DMS153 (cell line): ENCODE measurements at regions not wholly inside any gene's neighbourhood (a gene's known extent, or its start where the extent isn't known, plus 50 kb on each side); places are given as distances from the start of the nearest gene placed in this dataset.
"Not testable (repeated sequence)": the region's sequence is repeated elsewhere in the genome, so short reads cannot be mapped to it uniquely, and the experiment has no call there.

ENCODE experiments used
- DNase-seq: peaks from one replicate; lab custom pipeline; 2025; lab: John Stamatoyannopoulos, UW

DNA sequence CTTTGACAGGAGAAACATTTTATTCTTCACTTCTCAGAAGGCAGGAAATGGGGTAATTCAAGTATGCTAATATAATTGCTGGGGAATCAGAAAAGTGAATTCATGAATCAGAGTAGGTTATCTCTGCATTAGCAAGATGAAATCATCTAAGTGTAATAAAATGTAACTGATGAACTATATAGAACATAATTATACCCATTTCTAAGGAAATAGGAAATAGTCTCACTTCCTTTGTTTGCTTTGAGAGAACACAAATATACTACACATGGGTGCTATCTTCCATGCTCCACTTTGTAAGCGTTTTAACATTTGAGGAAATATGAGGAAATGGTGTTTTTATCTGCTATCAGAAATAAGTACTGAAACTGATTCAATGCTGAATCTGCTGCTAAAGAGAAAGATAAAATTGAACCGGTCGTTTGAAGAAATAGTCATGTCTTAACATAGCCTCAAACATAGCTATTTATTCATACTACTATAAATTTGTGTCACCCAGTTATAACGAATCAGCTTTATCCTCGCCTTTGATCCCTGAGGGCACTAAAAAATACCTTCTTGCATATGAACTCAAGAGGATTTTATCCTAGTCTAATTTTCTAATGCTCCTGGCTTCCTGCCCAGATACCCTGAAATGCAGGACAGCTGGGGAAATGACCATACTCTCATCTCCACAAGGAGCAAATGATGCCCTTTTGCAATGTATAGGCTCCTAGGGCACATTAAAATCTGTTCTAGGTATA is 696.0 kb downstream of the C12orf50 start:
- no peak for DNase-seq

DNA sequence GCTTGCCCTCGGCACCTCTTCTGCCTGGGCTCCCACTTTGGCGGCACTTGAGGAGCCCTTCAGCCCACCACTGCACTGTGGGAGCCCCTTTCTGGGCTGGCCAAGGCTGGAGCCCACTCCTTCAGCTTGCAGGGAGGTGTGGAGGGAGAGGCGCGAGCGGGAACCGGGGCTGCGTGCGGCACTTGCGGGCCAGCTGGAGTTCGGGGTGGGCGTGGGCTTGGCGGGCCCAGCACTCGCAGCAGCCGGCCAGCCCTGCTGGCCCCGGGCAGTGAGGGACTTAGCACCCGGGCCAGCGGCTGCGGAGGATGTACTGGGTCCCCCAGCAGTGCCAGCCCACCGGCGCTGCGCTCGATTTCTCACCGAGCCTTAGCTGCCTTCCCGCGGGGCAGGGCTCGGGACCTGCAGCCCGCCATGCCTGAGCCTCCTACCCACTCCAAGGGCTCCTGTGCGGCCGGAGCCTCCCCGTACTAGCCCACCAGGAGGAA is 699.1 kb downstream of the C12orf50 start:
- not testable (repeated sequence) for DNase-seq

DNA sequence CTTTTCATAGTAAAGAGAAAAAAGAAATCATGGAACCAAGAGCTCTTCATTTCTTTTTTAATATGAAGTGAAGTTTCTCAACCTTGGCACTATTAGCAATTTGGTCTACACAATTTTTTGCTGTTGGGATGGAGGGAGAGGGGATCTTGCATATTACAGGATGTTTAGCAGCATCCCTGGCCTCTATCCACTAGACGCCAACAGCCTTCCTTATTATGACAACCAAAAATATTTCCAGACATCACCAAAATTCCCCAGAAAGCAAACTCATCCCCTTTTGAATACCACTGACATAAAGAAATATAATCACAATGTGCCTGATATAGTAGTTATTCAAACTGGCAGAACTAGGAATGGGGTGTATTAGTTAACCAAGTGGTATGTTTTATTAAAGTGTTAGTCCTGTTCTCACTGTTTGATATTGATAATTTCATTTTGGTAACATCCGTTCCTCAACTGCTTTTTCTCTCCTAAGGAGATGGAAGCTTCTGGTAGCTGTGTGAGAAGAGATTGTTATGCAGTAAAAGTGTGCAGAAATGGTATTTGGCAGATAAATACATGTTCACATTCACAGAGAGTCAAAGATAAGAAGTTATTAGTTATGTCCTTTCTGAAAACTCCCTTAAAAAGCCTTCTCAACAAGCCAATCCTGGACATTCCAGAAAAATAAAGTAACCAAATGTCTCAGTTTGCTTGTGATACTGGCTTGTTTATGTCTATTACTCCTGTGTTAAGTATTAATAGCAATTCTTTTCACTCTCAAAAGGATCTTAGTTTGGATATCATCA is 699.9 kb downstream of the C12orf50 start:
- DNase-seq: no peak

DNA sequence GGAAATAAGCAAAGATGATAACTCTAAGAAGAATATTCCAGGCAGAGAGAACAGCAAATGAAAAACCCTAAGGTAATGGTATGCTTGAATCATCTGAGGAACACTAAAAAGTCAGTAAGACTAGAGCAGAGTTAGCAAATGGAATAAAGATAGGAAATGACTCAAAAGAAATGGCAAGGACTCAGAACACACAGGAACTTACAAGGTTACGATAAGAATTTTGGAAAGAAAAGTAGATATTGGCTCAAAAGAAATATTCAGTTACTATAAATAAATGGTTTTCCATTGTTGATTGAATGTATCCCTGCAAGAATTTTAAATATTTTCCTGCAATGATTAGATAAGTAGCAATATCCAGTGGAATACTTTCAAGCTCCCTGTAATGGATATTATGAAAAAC is 705.8 kb downstream of the C12orf50 start:
- no peak for DNase-seq

DNA sequence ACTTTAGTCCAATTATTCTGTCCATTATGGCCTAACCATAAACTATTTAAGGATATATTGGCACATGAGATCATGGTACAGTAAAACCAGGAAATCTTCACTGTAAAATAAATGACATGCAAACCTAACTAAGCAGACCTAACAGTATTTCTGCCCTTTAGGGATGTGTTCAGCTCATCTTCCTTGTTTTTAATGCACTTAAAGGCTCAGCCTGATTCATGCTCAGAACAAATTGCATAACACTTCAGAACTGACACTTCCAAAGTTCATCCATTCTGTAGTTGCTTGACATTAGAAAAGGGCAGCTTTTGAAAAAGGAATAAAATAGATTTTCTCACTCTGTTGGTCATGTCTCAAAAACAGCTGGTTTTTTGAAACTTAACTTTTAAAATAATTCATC is 708.5 kb downstream of the C12orf50 start:
- no peak for DNase-seq

DNA sequence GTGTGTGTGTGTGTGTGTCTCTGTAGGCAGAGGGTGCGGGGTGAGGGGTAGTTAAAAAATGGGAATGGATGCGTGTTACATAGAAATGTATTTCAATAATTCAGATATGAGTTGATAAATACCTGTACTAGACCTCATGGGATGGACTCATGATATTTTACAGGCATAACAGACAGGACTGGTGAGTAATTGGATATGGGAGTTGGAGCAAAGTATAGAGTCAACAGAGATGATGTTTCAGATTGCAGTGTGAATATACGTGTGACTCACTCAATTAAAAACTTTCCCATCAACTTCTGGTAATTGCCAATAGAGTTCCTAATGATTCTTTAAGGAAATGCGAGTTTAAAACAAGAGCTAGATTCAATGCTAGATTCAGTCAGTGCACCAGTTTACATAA is 711.9 kb downstream of the C12orf50 start:
- no peak for DNase-seq

DNA sequence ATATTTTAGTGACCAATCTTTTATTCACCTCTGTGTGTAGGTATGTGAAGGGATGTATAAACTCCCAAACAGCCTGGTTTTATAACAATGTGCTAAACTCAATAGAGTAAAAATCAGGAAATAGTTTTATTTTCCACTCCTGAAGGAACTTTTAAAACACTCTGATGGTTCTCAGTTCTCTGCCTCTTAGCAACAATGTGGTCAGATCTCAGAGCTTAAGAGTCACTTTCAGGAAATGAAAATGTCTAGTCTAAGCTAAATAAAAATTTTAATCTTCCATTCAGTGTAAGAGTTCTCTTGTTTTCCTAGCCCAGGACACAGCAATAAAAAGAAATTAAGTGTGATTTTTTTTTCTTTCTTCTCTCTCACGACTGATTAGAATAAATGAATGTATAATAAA is 718.0 kb downstream of the C12orf50 start:
- no peak for DNase-seq

GRCh38 chr12:87310126-87310525 is 719.1 kb downstream of the C12orf50 start:
- DNase-seq: no peak

DNA sequence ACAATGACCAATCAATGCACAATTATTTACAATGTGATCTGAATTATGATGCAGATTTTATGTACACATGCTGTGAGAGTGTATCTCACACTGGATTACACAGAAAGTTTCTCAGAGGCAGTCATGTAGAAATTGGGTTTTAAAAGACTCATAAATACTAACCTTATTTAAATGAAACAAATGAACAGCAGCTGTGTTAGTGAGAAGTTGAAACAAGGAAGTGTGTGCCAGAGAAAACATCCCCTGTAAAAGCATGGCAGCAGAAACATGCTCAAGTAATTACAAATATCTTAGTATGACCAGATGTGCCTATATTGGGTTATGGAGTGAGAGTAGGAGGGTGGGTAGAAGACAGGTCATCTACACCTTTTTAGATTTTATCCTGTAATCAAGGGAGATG is 723.7 kb downstream of the C12orf50 start:
- DNase-seq: no peak

DNA sequence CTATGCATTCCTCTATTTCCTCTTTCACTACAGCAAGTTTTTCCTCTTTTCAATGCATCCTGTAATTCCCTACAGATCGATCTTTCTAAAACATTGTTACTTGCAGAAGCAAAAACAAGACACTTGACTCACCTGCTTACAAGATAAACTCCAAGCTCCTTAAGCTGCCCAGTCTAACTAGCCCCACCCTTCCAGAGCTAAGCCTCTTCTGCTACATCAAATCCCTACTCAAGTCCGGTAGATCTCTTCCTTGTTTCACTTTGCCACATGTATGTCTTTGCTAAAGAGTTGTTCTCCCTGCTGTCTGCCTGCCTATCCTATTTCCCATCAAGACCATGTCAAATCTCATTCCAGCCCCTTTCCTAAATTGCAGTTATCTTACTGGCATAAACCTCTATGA is 724.8 kb downstream of the C12orf50 start:
- DNase-seq: no peak

GRCh38 chr12:87303396-87304012 is 725.7 kb downstream of the C12orf50 start:
- DNase-seq: no peak

DNA sequence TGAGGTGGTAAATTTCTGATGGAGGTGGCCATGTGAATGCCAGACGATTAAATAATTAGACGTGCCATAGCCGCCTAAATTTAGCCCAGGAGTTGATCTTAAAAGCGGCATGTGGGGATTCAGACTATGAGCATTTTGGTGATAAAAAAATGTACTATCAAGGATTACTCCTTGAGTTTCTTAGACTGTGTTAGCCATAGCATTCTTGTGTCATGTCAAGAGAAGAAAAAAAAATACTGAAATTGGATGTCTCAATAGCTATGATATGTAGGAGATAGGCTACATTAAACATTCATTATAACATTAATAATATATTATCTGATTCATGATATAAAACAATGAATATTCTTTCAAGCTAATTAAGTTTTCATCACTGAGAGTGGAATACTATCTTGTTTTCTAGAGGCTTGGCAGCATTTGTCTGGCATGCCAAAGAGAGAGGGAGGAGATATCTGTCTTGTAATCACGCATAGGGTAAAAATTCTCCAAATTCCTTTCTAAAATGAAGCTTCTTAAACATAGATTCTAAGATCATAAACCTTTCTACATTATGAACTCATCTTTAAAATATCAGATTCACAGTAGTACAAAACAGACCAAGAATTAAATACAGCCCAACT is 727.0 kb downstream of the C12orf50 start:
- DNase-seq: no peak

GRCh38 chr12:87290505-87290904 is 738.7 kb downstream of the C12orf50 start:
- no peak for DNase-seq

GRCh38 chr12:87283886-87284285 is 745.3 kb downstream of the C12orf50 start:
- DNase-seq: no peak

GRCh38 chr12:87283111-87283510 is 746.1 kb downstream of the C12orf50 start:
- DNase-seq: no peak

- DNase-seq: no peak
Observed at GRCh38 chr12:87280893-87281292, 748.3 kb downstream of the C12orf50 start.

DNA sequence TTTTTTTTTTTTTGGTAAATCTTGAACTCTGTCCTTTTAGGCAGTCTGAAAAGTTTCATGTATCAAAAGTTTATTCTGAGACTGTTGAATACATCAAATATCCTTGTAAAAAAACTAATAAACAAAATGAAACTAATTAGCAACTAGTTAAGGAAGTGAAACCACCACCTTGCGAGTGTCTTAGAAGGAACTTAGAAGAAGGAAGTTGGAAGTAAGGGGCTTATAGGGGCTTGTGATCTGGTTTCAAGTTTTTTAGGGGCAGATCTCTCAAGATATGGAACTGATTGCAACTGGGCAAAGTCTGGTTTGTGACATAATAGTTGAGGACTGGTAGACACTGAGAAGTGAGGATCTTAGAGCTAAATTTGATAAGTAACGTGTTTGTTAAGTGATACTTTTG is 748.8 kb downstream of the C12orf50 start:
- DNase-seq: no peak

- no peak for DNase-seq
Observed at GRCh38 chr12:87274594-87275245, 754.5 kb downstream of the C12orf50 start.

DNA sequence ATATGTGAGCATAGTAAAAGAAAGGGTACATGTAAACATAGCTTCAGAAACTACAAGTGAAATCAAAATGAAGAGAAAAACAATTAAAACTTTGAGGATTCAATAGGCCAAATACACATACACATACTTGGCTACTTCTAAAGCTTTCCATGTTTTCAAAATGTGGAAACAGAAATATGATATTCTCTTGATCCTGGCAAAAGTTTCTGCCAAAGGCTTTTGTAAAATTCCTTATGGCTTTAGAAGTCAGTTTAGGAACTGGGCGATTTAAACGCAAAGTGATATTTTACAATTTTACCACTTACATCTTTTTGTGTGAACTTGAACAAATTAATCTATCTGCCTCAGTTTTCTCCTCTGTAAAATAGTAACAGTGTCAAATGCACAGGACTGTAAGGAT is 756.4 kb downstream of the C12orf50 start:
- no peak for DNase-seq

DNA sequence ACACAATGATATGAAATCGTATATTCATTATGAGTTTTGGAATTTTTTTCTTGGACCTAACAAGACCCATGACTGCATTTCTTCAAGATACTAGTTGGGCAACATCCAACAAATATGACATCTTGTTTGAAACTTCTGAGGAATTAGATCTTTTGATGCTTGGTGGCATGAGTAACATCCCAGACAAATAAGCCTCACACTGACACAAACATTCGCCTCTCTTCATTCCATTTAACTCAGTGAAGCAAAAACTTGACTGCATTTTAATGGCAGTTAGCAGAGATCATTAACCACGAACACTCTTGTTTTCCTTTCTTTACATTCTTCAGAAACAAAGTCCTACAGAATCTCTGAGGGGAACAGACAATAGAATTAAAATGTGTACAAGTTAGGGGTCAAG is 758.3 kb downstream of the C12orf50 start:
- no peak for DNase-seq

- no peak for DNase-seq
Observed at GRCh38 chr12:87266305-87266704, 762.9 kb downstream of the C12orf50 start.

GRCh38 chr12:87259391-87259790 is 769.8 kb downstream of the C12orf50 start:
- no peak for DNase-seq
